ENCODE measurements at regions not wholly inside any gene's neighbourhood (a gene's known extent, or its start where the extent isn't known, plus 50 kb on each side); places are given as distances from the start of the nearest gene placed in this dataset.

- TF ChIP-seq E2F4 (CRISPR knock-in tag; IDR thresholded peaks at IDR 0.05; ENCODE audit: borderline replicate concordance, low read depth) (no peak), NR2C2 (CRISPR knock-in tag; IDR thresholded peaks at IDR 0.05) (no peak), ZNF317 (CRISPR knock-in tag; IDR thresholded peaks at IDR 0.05; ENCODE audit: borderline replicate concordance, low read depth) (no peak), EMX1 (CRISPR knock-in tag; IDR thresholded peaks at IDR 0.05) (no peak), E2F5 (CRISPR knock-in tag; IDR thresholded peaks at IDR 0.05) (no peak), FOXK1 (CRISPR knock-in tag; IDR thresholded peaks at IDR 0.05) (no peak), TP53 (CRISPR knock-in tag; IDR thresholded peaks at IDR 0.05) (no peak), ZBTB43 (CRISPR knock-in tag; IDR thresholded peaks at IDR 0.05) (no peak), SOX15 (CRISPR knock-in tag; IDR thresholded peaks at IDR 0.05) (no peak), SMAD3 (CRISPR knock-in tag; IDR thresholded peaks at IDR 0.05; ENCODE audit: borderline replicate concordance) (no peak), MAX (CRISPR knock-in tag; IDR thresholded peaks at IDR 0.05) (no peak)
These were observed 207.5 kb downstream of the ETS1 start (continued) for GRCh38 chr11:128379587-128380580.

GRCh38 chr11:128375961-128376360 lies 211.4 kb downstream of the ETS1 start:
- no peak overlapping the region for H3K27ac Mint-ChIP-seq

More at GRCh38 chr11:128375961-128376360, 211.4 kb downstream of the ETS1 start:
- ATAC-seq (no peak), DNase-seq (ENCODE audit: low spot score) (no peak)
- Mint-ChIP-seq H3K27me3 (ENCODE audit: low read depth) (no peaks in the 10 kb centered on the region; the same call in 1 of the 2 replicates), H3K4me3 (no peak overlapping the region), H3K9me3 (peaks cover 13% of the 10 kb centered on the region), H3K36me3 (no peaks in the 10 kb centered on the region; the same call in 1 of the 2 replicates), H3K4me1 (peaks cover 8% of the 10 kb centered on the region)
- ChIA-PET CTCF (interaction anchor here (1.1 kb wide), 1 partner anchor 254 kb away, joined by 4 read pairs; no protein-coding TSS in a partner anchor), POLR2A (no interaction called here)
- TF ChIP-seq SOX15 (CRISPR knock-in tag; IDR thresholded peaks at IDR 0.05): no peak
- no peak for TF ChIP-seq ZNF138 (CRISPR knock-in tag; conservative IDR thresholded peaks at IDR 0.05)
- TF ChIP-seq NR3C1 (CRISPR knock-in tag; conservative IDR thresholded peaks at IDR 0.05; ENCODE audit: low read depth): no peak
- TF ChIP-seq MAX (CRISPR knock-in tag; IDR thresholded peaks at IDR 0.05): no peak
- TF ChIP-seq CTCF (IDR thresholded peaks at IDR 0.05): no peak
- TF ChIP-seq ZNF423 (CRISPR knock-in tag; IDR thresholded peaks at IDR 0.05): no peak
- TF ChIP-seq JUN (CRISPR knock-in tag; IDR thresholded peaks at IDR 0.05): no peak
- TF ChIP-seq FOXP1 (CRISPR knock-in tag; IDR thresholded peaks at IDR 0.05; ENCODE audit: borderline replicate concordance): no peak
- no peak for TF ChIP-seq KAT7 (CRISPR knock-in tag; IDR thresholded peaks at IDR 0.05; ENCODE audit: borderline replicate concordance)
- TF ChIP-seq E2F4 (CRISPR knock-in tag; IDR thresholded peaks at IDR 0.05; ENCODE audit: borderline replicate concordance, low read depth): no peak
- no peak for TF ChIP-seq ZNF425 (CRISPR knock-in tag; conservative IDR thresholded peaks at IDR 0.05)
- TF ChIP-seq NFATC4 (CRISPR knock-in tag; IDR thresholded peaks at IDR 0.05): no peak
- TF ChIP-seq TEAD4 (CRISPR knock-in tag; IDR thresholded peaks at IDR 0.05): no peak
- TF ChIP-seq E2F1 (CRISPR knock-in tag; IDR thresholded peaks at IDR 0.05): no peak
- no peak for TF ChIP-seq ZNF232 (CRISPR knock-in tag; IDR thresholded peaks at IDR 0.05)
- TF ChIP-seq TP53 (CRISPR knock-in tag; IDR thresholded peaks at IDR 0.05): no peak

All from WTC11 (cell line).